GM12878 (cell line): ENCODE measurements at regions not wholly inside any gene's neighbourhood (a gene's known extent, or its start where the extent isn't known, plus 50 kb on each side); places are given as distances from the start of the nearest gene placed in this dataset.

Source experiments
- CREM ChIP-seq: IDR thresholded peaks from 2 replicates; pipeline ENCODE4 v1.6.1; 2014; ENCODE audit warnings: antibody characterized with exemption, low read depth
- CTCF ChIP-seq, 3 experiments: IDR thresholded peaks in 2 of 3; conservative IDR thresholded peaks in 1 of 3; 2 replicates each; pipeline ENCODE4 v1.5.1; 2011; ENCODE audit warnings: low read depth in 3 of 3, low read length in 3 of 3, mild to moderate bottlenecking in 3 of 3, control low read depth in 2 of 3, moderate library complexity in 2 of 3, inconsistent platforms in 1 of 3, mixed read lengths in 1 of 3; ENCODE audit not compliant: control insufficient read depth in 2 of 3, insufficient read depth in 1 of 3; ENCODE audit errors: extremely low read depth in 1 of 3
- ELK1 ChIP-seq: IDR thresholded peaks from 2 replicates; pipeline ENCODE4 v1.6.1; 2012; ENCODE audit warnings: low read depth, low read length, improper control_type of control experiment
- TAF1 ChIP-seq: IDR thresholded peaks from 2 replicates; pipeline ENCODE4 v1.6.1; 2011; ENCODE audit warnings: mild to moderate bottlenecking, low read depth, low read length, borderline replicate concordance
- YY1 ChIP-seq: IDR thresholded peaks from 2 replicates; pipeline ENCODE4 v1.6.1; 2011; ENCODE audit warnings: low read depth, mild to moderate bottlenecking, low read length
- ZBTB33 ChIP-seq: fragments of 450-650 bp; IDR thresholded peaks from 2 replicates; pipeline ENCODE4 v1.6.1; 2017; ENCODE audit warnings: mild to moderate bottlenecking
- ZBTB4 ChIP-seq: fragments of 450-650 bp; formaldehyde crosslinking; IDR thresholded peaks from 2 replicates; pipeline ENCODE4 v1.4.0; 2022; ENCODE audit warnings: mild to moderate bottlenecking, moderate library complexity

GRCh38 chr14:101223561-101224162 is 320.1 kb upstream of the RTL1 start:
- TF ChIP-seq CREM (no peak), ELK1 (no peak), YY1 (no peak), CTCF (IDR thresholded peaks at IDR 0.05 in 2 of 3, conservative IDR thresholded peaks at IDR 0.05 in 1 of 3; ENCODE audit: control insufficient read depth in 2 of 3, extremely low read depth in 1 of 3, insufficient read depth in 1 of 3, low read depth in 3 of 3, low read length in 3 of 3) (no peak), ZBTB33 (no peak), TAF1 (no peak), ZBTB4 (no peak)
